Activated naive CD4-positive, alpha-beta T cell treated with anti-CD3 and anti-CD28 coated beads for 36 hours (primary cell): ENCODE measurements at regions not wholly inside any gene's neighbourhood (a gene's known extent, or its start where the extent isn't known, plus 50 kb on each side); places are given as distances from the start of the nearest gene placed in this dataset.
"Not testable (repeated sequence)": the region's sequence is repeated elsewhere in the genome, so short reads cannot be mapped to it uniquely, and the experiment has no call there.

ENCODE experiments used
- CTCF ChIA-PET: fragments of 350-600 bp; sonication (Branson Sonifier 250); formaldehyde crosslinking; loops from one replicate; lab custom pipeline; 2021; ENCODE audit warnings: antibody characterized with exemption; lab: Charles Lee
- DNase-seq: peaks from one replicate; pipeline ENCODE4 v3.0.0-alpha.2; 2020
- H3K27ac Mint-ChIP-seq: one replicate; pipeline ENCODE4 v1.8.0; 2021; ENCODE audit warnings: mild to moderate bottlenecking, mixed read lengths
- H3K27me3 Mint-ChIP-seq: one replicate; pipeline ENCODE4 v1.8.0; 2021; ENCODE audit warnings: low read depth, mixed read lengths
- H3K36me3 Mint-ChIP-seq: one replicate; pipeline ENCODE4 v1.8.0; 2021; ENCODE audit warnings: low read depth, mixed read lengths
- H3K4me1 Mint-ChIP-seq: one replicate; pipeline ENCODE4 v1.8.0; 2021; ENCODE audit warnings: low read depth, mixed read lengths
- H3K4me3 Mint-ChIP-seq: one replicate; pipeline ENCODE4 v1.8.0; 2021; ENCODE audit warnings: mild to moderate bottlenecking, moderate library complexity, mixed read lengths
- H3K9me3 Mint-ChIP-seq: one replicate; pipeline ENCODE4 v1.8.0; 2021; ENCODE audit warnings: mixed read lengths
- intact Hi-C: fragments of 100-400 bp; cut with micrococcal nuclease; formaldehyde crosslinking; loops from one replicate; pipeline ENCODE4 v1.15.1; 2023

GRCh38 chr1:184187097-184187496, 135.6 kb downstream of the TSEN15 start:
- no peak overlapping the region for H3K27ac Mint-ChIP-seq
- H3K4me1 Mint-ChIP-seq = no peaks in the 10 kb centered on the region
- intact Hi-C loops = no loop called here
- CTCF ChIA-PET = no interaction called here
- no peak for DNase-seq
- H3K9me3 Mint-ChIP-seq = no peaks in the 10 kb centered on the region
- H3K27me3 Mint-ChIP-seq = peaks cover 9% of the 10 kb centered on the region
- no peaks in the 10 kb centered on the region for H3K36me3 Mint-ChIP-seq
- no peak overlapping the region for H3K4me3 Mint-ChIP-seq

- Mint-ChIP-seq H3K4me1 (no peaks in the 10 kb centered on the region), H3K36me3 (no peaks in the 10 kb centered on the region), H3K27me3 (peaks cover 10% of the 10 kb centered on the region), H3K9me3 (no peaks in the 10 kb centered on the region), H3K27ac (no peak overlapping the region), H3K4me3 (no peak overlapping the region)
- intact Hi-C loops = no loop called here
- CTCF ChIA-PET = no interaction called here
- no peak for DNase-seq
Measured at GRCh38 chr1:184188037-184188436, 136.5 kb downstream of the TSEN15 start.

GRCh38 chr1:184189361-184189760, 137.8 kb downstream of the TSEN15 start:
- H3K9me3 Mint-ChIP-seq = no peaks in the 10 kb centered on the region
- H3K4me1 Mint-ChIP-seq = no peaks in the 10 kb centered on the region
- intact Hi-C loops = no loop called here
- no peak overlapping the region for H3K4me3 Mint-ChIP-seq
- H3K36me3 Mint-ChIP-seq = no peaks in the 10 kb centered on the region
- peaks cover 17% of the 10 kb centered on the region for H3K27me3 Mint-ChIP-seq
- DNase-seq = no peak
- CTCF ChIA-PET = no interaction called here
- no peak overlapping the region for H3K27ac Mint-ChIP-seq

DNA sequence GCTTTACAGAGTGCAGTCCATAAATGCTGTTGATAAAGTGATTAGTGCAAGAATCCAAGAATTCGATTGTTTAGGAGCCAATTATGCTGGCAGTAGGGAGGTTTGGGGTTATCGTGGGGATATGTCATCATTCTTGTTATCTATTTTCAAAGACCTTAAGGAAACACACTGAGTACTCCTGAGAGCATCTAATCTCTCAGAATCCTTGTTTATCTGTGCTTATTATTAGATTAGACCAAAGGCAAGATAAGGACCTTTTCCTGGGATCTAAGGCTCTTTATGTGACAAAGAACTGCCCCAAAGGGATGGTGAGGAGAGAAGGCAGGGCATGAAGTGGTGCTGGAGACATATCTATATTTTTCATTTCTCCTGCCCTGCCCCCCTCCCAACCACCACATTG, 139.1 kb downstream of the TSEN15 start:
- intact Hi-C loops = no loop called here
- DNase-seq = no peak
- Mint-ChIP-seq H3K27me3 (peaks cover 17% of the 10 kb centered on the region), H3K36me3 (no peaks in the 10 kb centered on the region), H3K4me3 (no peak overlapping the region), H3K27ac (no peak overlapping the region), H3K9me3 (no peaks in the 10 kb centered on the region), H3K4me1 (no peaks in the 10 kb centered on the region)
- CTCF ChIA-PET = no interaction called here

DNA sequence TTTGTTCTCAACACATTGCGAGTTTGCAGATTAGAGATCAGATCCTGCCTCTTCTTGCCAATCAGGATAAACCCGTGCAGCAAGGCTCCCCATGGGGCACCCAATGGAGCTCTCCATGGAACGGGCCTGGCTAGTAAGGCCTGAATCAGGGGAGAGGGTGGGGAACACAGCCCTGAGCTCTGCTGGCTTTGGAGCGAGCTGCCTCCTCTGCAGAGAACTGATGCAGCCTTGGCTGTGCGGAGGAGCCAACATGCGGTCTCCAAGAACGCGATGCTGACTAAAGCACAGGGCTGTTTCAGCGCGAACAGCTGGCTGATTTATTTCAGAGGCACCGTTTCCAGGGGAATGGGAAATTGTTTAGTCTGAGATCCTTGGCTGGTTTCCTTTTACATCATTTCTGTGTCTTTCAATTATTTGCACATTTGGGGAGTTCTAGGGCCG, 139.7 kb downstream of the TSEN15 start:
- Mint-ChIP-seq H3K9me3 (no peaks in the 10 kb centered on the region), H3K36me3 (no peaks in the 10 kb centered on the region), H3K27me3 (peaks cover 17% of the 10 kb centered on the region), H3K4me1 (no peaks in the 10 kb centered on the region), H3K27ac (no peak overlapping the region), H3K4me3 (no peak overlapping the region)
- CTCF ChIA-PET = no interaction called here
- no peak for DNase-seq
- intact Hi-C loops = no loop called here

DNA sequence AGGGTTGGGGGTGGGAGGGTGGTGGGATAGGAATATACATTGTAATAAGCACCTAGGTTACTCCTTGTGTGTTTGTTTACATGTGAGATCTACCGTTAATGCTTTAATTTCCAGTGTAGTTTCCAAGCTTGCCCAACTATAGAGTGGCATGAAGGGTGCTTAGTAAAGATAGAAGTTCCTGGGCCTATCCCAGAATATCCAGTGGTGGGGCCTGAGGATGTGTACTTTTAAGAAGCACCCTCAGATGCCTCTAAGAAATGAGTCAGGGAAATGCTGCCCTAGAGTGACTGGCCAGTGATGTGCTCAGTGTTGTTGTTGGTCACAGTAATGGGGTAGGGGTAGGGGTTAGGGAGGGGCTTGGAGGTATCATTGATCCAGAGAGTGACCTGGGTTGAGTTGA, 141.3 kb downstream of the TSEN15 start:
- no peak for DNase-seq
- H3K4me1 Mint-ChIP-seq = no peaks in the 10 kb centered on the region
- peaks cover 20% of the 10 kb centered on the region for H3K27me3 Mint-ChIP-seq
- no peak overlapping the region for H3K27ac Mint-ChIP-seq
- H3K36me3 Mint-ChIP-seq = no peaks in the 10 kb centered on the region
- no peak overlapping the region for H3K4me3 Mint-ChIP-seq
- CTCF ChIA-PET = no interaction called here
- H3K9me3 Mint-ChIP-seq = no peaks in the 10 kb centered on the region
- intact Hi-C loops = no loop called here

GRCh38 chr1:184193451-184193850, 141.9 kb downstream of the TSEN15 start:
- CTCF ChIA-PET = no interaction called here
- no peak overlapping the region for H3K27ac Mint-ChIP-seq

DNA sequence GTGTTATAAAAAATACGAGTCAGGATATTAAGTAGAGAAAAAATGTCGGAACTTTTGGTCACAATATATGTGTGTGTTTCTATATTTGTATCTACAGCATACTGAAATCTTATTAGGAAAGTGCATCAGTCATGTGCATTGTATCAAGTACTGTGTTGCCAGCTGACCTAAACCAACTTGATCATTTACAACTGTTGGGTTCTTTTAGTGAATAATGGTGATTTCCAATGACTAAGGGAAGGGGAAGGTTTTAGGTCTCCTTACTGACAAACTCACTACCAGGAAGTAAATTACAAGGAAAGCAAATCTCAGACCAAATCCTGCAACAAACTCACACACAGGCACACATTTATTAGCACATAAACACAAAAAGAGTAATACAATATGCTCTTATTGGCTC, 142.7 kb downstream of the TSEN15 start:
- no peak for DNase-seq
- Mint-ChIP-seq H3K36me3 (no peaks in the 10 kb centered on the region), H3K4me3 (no peak overlapping the region), H3K4me1 (no peaks in the 10 kb centered on the region), H3K9me3 (no peaks in the 10 kb centered on the region), H3K27me3 (peaks cover 20% of the 10 kb centered on the region), H3K27ac (no peak overlapping the region)
- intact Hi-C loops = no loop called here
- CTCF ChIA-PET = no interaction called here

More at GRCh38 chr1:184193451-184193850, 141.9 kb downstream of the TSEN15 start:
- Mint-ChIP-seq H3K9me3 (no peaks in the 10 kb centered on the region), H3K36me3 (no peaks in the 10 kb centered on the region), H3K27me3 (peaks cover 20% of the 10 kb centered on the region), H3K4me1 (no peaks in the 10 kb centered on the region), H3K4me3 (no peak overlapping the region)
- no peak for DNase-seq
- intact Hi-C loops = no loop called here

DNA sequence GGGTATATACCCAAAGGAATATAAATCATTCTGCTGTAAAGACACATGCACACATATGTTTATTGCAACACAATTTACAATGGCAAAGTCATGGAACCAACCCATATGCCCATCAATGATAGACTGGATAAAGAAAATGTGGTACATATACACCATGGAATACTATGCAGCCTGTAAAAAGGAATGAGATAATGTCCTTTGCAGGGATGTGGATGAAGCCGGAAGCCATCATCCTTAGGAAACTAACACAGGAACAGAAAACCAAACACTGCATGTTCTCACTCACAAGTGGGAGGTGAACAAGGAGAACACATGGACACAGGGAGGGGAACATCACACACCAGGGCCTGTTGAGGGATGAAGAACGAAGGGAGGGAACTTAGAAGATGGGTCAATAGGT, 144.2 kb downstream of the TSEN15 start:
- intact Hi-C loops, CTCF ChIA-PET: not testable (repeated sequence)

DNA sequence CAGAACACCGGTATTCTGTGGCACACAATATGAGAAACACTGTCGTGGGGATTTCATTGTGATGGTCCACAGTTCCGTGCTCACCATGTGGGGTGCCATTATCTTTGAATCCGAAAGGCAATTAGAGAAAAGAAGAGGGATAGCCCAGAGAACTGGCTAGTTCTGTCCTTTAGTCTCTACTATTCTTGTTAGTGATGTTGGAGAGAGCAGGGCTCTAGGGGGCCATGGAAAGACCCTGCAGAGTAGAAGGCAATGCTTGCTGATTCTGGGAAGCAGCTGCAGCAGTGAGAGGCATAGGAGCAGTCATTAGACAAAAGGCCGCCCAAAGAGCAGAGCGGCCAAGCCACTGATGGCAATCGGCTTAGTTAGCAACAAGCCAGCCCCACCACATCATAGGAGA, 146.3 kb downstream of the TSEN15 start:
- H3K4me3 Mint-ChIP-seq = no peak overlapping the region
- CTCF ChIA-PET = no interaction called here
- H3K4me1 Mint-ChIP-seq = no peaks in the 10 kb centered on the region
- H3K27me3 Mint-ChIP-seq = peaks cover 17% of the 10 kb centered on the region
- no peak for DNase-seq
- no peaks in the 10 kb centered on the region for H3K36me3 Mint-ChIP-seq
- H3K9me3 Mint-ChIP-seq = no peaks in the 10 kb centered on the region
- intact Hi-C loops = no loop called here
- no peak overlapping the region for H3K27ac Mint-ChIP-seq

More for the DNA sequence above, 144.2 kb downstream of the TSEN15 start:
- H3K4me1 Mint-ChIP-seq, H3K27ac Mint-ChIP-seq, DNase-seq, H3K36me3 Mint-ChIP-seq, H3K9me3 Mint-ChIP-seq, H3K4me3 Mint-ChIP-seq: not testable (repeated sequence)
- H3K27me3 Mint-ChIP-seq = peaks cover 17% of the 10 kb centered on the region

GRCh38 chr1:184199036-184199435, 147.5 kb downstream of the TSEN15 start:
- Mint-ChIP-seq H3K36me3 (no peaks in the 10 kb centered on the region), H3K27ac (no peak overlapping the region), H3K4me1 (no peaks in the 10 kb centered on the region), H3K9me3 (no peaks in the 10 kb centered on the region), H3K4me3 (no peak overlapping the region), H3K27me3 (peaks cover 11% of the 10 kb centered on the region)
- DNase-seq = no peak
- intact Hi-C loops = no loop called here
- CTCF ChIA-PET = no interaction called here

DNA sequence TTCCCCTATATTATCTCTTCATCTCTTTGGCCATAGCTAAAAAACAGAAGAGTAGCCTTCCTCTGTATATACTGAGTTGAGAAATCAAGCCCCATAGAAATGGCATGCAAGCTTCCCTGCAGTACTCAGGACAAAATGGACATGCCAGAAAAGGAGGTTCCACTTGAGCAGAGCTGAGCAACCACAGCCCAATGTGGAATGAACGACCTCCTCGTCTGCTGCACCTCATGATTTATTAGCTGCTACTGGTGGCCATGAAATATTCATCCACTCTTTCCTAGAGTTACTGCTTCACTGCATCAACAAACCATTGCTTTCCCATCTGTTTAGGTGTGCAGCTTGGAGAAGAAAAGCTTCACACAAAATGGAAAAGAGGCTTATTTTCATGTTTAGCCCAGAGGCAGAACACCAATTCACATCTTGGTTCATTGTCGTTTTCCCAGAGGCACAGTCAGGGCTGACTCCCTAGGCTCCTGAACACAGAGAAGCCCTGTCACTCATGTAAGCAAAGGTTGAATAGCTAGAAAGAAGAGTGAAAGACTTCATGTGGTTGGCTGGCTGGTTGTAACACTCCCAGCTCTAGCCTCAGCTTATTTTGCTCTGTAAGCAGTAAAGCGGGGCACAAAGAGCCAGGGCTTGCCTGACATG, 148.0 kb downstream of the TSEN15 start:
- H3K4me1 Mint-ChIP-seq = no peaks in the 10 kb centered on the region
- H3K9me3 Mint-ChIP-seq = no peaks in the 10 kb centered on the region
- no peak for DNase-seq
- peaks cover 13% of the 10 kb centered on the region for H3K27me3 Mint-ChIP-seq
- H3K4me3 Mint-ChIP-seq = no peak overlapping the region
- no peak overlapping the region for H3K27ac Mint-ChIP-seq
- intact Hi-C loops = no loop called here
- no peaks in the 10 kb centered on the region for H3K36me3 Mint-ChIP-seq
- CTCF ChIA-PET = interaction anchor here (1.4 kb wide), 1 partner anchor 26 kb away, joined by 5 read pairs; no protein-coding TSS in a partner anchor

- no peak overlapping the region for H3K27ac Mint-ChIP-seq
- H3K4me3 Mint-ChIP-seq = no peak overlapping the region
- peaks cover 20% of the 10 kb centered on the region for H3K27me3 Mint-ChIP-seq
- H3K4me1 Mint-ChIP-seq = no peaks in the 10 kb centered on the region
- H3K36me3 Mint-ChIP-seq = no peaks in the 10 kb centered on the region
- CTCF ChIA-PET = no interaction called here
- no peaks in the 10 kb centered on the region for H3K9me3 Mint-ChIP-seq
- intact Hi-C loops = no loop called here
- no peak for DNase-seq
Measured at GRCh38 chr1:184208622-184209021, 157.1 kb downstream of the TSEN15 start.
